Heart left ventricle (tissue), 13 donors: ENCODE measurements at regions not wholly inside any gene's neighbourhood (a gene's known extent, or its start where the extent isn't known, plus 50 kb on each side); places are given as distances from the start of the nearest gene placed in this dataset.

Source experiments
- POLR2A ChIP-seq, 2 donors: fragments of 450-650 bp; IDR thresholded peaks; one replicate each; pipeline ENCODE4 v1.6.1; 2017; ENCODE audit warnings: antibody characterized with exemption in 2 of 2, mild to moderate bottlenecking in 2 of 2, moderate library complexity in 2 of 2
- TF ChIP-seq, protein P1 (sequence below), 12 donors: fragments of 200-600 bp; sonication (generic) in 4 of 12; IDR thresholded peaks; one replicate each; pipeline versions ENCODE4 v1.5.0 to v1.8.0; 2018 to 2022; ENCODE audit warnings: antibody characterized with exemption in 12 of 12, mild to moderate bottlenecking in 5 of 12
- donor health status: ischemic (EF 13 %, LVEDD 7.1; RV severe dilation, severe dysfunction).
- donor health status: DM: no; HTN: yes; CAD: no.
- donor health status: DM: no; HTN: no; CAD: no.
- donor health status: ischemic (EF 25% LVEDD 6.9; RV normal size, moderate dysfunction).
- donor health status: ischemic (EF 25% LVEDD 5.7; RV mildly dilated, moderate dysfunction).
- donor health status: ischemic (EF 35%, LVEDD 5.7; RV mildly dilated, moderate dysfunction).
- donor health status: nonischemic (EF 11% LVEDD 7.7; RV severe dilation, severe dysfunction).
- donor health status: DM: yes; HTN: yes; CAD: no.
- donor health status: PGD.
- donor health status: ischemic (EF 29% LVEDD 5.4; RV normal size, mild dysfunction).
- donor health status: nonischemic (EF 23%, LVEDD 6.1; RV moderate dilation, normal function).

DNA sequence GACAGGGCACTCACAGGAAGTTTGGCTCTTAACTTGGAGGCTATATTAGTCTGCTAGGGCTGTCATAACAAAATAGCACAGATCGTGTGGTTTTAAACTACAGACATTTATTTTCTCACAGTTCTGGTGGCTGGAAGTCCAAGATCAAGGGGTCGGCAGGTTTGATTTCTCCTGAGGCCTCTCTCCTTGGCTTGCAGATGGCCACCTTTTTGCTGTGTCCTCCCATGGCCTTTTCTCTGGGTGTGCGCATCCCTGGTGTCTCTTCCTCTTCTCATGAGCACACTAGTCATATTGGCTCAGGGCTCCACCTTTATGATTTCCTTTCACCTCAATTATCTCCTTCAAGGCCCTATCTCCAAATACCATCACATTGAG lies 69.3 kb downstream of the FOXB1 start:
- no peak for TF ChIP-seq POLR2A (IDR thresholded peaks at IDR 0.05)
- TF ChIP-seq, protein P1, sequence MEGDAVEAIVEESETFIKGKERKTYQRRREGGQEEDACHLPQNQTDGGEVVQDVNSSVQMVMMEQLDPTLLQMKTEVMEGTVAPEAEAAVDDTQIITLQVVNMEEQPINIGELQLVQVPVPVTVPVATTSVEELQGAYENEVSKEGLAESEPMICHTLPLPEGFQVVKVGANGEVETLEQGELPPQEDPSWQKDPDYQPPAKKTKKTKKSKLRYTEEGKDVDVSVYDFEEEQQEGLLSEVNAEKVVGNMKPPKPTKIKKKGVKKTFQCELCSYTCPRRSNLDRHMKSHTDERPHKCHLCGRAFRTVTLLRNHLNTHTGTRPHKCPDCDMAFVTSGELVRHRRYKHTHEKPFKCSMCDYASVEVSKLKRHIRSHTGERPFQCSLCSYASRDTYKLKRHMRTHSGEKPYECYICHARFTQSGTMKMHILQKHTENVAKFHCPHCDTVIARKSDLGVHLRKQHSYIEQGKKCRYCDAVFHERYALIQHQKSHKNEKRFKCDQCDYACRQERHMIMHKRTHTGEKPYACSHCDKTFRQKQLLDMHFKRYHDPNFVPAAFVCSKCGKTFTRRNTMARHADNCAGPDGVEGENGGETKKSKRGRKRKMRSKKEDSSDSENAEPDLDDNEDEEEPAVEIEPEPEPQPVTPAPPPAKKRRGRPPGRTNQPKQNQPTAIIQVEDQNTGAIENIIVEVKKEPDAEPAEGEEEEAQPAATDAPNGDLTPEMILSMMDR (IDR thresholded peaks at IDR 0.05) = no peak
